LNCAP (cell line): ENCODE measurements at regions not wholly inside any gene's neighbourhood (a gene's known extent, or its start where the extent isn't known, plus 50 kb on each side); places are given as distances from the start of the nearest gene placed in this dataset.

ENCODE experiments used
- CTCF ChIP-seq: fragments of 450-650 bp; IDR thresholded peaks from 2 replicates; pipeline ENCODE4 v1.5.1; 2017; ENCODE audit warnings: mild to moderate bottlenecking

- TF ChIP-seq CTCF: no peak
Observed at GRCh38 chr2:18136881-18137475, 258.5 kb downstream of the KCNS3 start.

GRCh38 chr2:18133310-18133709 is 254.8 kb downstream of the KCNS3 start:
- TF ChIP-seq CTCF: no peak

- no peak for TF ChIP-seq CTCF
Observed at GRCh38 chr2:18132697-18133096, 254.2 kb downstream of the KCNS3 start.

GRCh38 chr2:18131761-18132160 is 253.3 kb downstream of the KCNS3 start:
- TF ChIP-seq CTCF: no peak

GRCh38 chr2:18129348-18129747 is 250.9 kb downstream of the KCNS3 start:
- TF ChIP-seq CTCF: no peak

- no peak for TF ChIP-seq CTCF
Observed at GRCh38 chr2:18125303-18125702, 246.8 kb downstream of the KCNS3 start.

- no peak for TF ChIP-seq CTCF
Observed at GRCh38 chr2:18124116-18124835, 245.8 kb downstream of the KCNS3 start.
